Breast epithelium (tissue), 4 donors: ENCODE measurements at regions not wholly inside any gene's neighbourhood (a gene's known extent, or its start where the extent isn't known, plus 50 kb on each side); places are given as distances from the start of the nearest gene placed in this dataset.

Experiments used
- DNase-seq, 2 donors: peaks; one replicate each; pipeline ENCODE4 v3.0.0-alpha.2; 2019; ENCODE audit warnings: low spot score in 2 of 2
- H3K27ac ChIP-seq, 2 donors: fragments of 200-600 bp; sonication (generic) in 1 of 2; one replicate each; pipeline ENCODE4 v1.5.1; 2016 to 2019; ENCODE audit warnings: mild to moderate bottlenecking in 1 of 2
- H3K27me3 ChIP-seq, 2 donors: fragments of 200-600 bp; sonication (generic) in 1 of 2; one replicate each; pipeline versions ENCODE4 v1.5.1 to v1.6.0; 2017 to 2019; ENCODE audit warnings: control low read depth in 1 of 2, mild to moderate bottlenecking in 1 of 2
- H3K36me3 ChIP-seq: fragments of 200-600 bp; one replicate; pipeline ENCODE4 v1.5.1; 2019
- H3K4me1 ChIP-seq, 2 donors: fragments of 200-600 bp; sonication (generic); one replicate each; pipeline ENCODE4 v1.5.1; 2016 to 2019; ENCODE audit warnings: control low read depth in 1 of 2
- H3K4me3 ChIP-seq, 3 donors: fragments of 200-600 bp; sonication (generic); 1 replicate in 2 of 3; 2 replicates in 1 of 3; pipeline ENCODE4 v1.5.1; 2016 to 2019; ENCODE audit warnings: mild to moderate bottlenecking in 3 of 3, moderate library complexity in 2 of 3
- H3K9me3 ChIP-seq, 2 donors: fragments of 200-600 bp; sonication (generic) in 1 of 2; one replicate each; pipeline ENCODE4 v1.5.1; 2016 to 2019; ENCODE audit warnings: control low read depth in 1 of 2
- POLR2A ChIP-seq: fragments of 450-650 bp; IDR thresholded peaks from one replicate; pipeline ENCODE4 v1.6.1; 2016; ENCODE audit warnings: antibody characterized with exemption, mild to moderate bottlenecking, moderate library complexity
- POLR2AphosphoS5 ChIP-seq, 3 donors: sonication (generic); formaldehyde crosslinking; IDR thresholded peaks; one replicate each; pipeline ENCODE4 v1.6.1; 2017; ENCODE audit warnings: antibody characterized with exemption in 3 of 3
- intact Hi-C: fragments of 100-400 bp; cut with DNase I; formaldehyde crosslinking; loops from one replicate; pipeline ENCODE4 v1.15.1; 2023; ENCODE audit warnings: low total_unique reads
- TF ChIP-seq, protein P1 (sequence below), 3 donors: fragments of 450-650 bp; IDR thresholded peaks; one replicate each; pipeline ENCODE4 v1.5.1; 2016 to 2017; ENCODE audit warnings: antibody characterized with exemption in 3 of 3, mild to moderate bottlenecking in 3 of 3, moderate library complexity in 3 of 3

DNA sequence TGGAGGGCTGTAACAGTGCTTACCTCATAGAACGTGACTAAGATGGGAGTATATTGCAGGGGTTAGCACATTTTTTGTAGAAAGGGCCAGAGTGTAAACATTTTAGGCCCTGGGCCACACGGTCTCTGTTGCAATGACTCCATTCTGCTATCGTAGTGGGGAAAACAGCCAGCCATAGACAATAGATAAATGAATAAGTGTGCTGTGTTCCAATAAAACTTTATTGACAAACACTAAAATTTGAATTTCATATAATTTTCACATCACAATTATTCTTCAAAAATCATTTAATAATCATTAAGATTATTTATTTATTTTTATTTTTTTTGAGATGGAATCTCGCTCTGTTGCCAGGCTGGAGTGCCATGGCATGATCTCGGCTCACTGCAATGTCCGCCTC is 478.6 kb downstream of the SHQ1 start:
- TF ChIP-seq POLR2AphosphoS5 (IDR thresholded peaks at IDR 0.05) (no peak), POLR2A (no peak)
- TF ChIP-seq, protein P1, sequence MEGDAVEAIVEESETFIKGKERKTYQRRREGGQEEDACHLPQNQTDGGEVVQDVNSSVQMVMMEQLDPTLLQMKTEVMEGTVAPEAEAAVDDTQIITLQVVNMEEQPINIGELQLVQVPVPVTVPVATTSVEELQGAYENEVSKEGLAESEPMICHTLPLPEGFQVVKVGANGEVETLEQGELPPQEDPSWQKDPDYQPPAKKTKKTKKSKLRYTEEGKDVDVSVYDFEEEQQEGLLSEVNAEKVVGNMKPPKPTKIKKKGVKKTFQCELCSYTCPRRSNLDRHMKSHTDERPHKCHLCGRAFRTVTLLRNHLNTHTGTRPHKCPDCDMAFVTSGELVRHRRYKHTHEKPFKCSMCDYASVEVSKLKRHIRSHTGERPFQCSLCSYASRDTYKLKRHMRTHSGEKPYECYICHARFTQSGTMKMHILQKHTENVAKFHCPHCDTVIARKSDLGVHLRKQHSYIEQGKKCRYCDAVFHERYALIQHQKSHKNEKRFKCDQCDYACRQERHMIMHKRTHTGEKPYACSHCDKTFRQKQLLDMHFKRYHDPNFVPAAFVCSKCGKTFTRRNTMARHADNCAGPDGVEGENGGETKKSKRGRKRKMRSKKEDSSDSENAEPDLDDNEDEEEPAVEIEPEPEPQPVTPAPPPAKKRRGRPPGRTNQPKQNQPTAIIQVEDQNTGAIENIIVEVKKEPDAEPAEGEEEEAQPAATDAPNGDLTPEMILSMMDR (IDR thresholded peaks at IDR 0.05) = no peak
- no peak for DNase-seq
- Histone ChIP-seq H3K36me3 (no peaks in the 10 kb centered on the region), H3K4me3 (no peak overlapping the region), H3K4me1 (no peaks in the 10 kb centered on the region), H3K27ac (no peak overlapping the region), H3K27me3 (no peaks in the 10 kb centered on the region), H3K9me3 (no peaks in the 10 kb centered on the region)
- intact Hi-C loops = no loop called here

DNA sequence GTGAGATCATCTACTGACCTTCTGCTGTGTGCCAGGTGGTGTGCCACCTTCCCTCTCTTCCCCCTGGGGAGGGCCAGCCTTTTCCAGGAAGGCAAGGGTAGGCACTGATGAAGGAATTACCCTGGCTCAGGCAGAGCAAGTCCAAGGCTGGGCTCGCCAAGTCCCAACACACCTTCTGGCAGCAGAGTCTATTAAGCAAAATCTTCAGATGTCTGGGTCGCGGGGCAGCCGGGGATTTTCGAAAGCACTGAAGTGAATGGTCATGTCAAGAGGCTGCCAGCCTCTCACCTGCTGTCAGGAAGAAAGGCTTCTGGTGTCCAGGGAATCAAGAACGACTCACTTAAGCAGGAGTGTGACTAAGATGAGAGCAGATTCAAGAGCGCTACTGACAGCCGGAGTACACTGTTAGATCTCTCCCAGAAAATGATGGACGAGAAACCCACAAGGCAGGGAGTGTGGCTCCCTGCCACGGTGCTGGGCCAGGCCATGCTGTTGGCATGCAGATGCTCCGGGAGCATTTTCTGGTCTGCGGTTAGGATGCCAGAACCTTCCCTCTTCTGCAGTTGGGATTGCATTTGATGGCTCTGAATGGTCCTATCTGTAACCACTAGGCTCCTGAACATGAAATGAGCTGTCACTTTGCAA is 479.8 kb downstream of the SHQ1 start:
- TF ChIP-seq POLR2AphosphoS5 (IDR thresholded peaks at IDR 0.05) (no peak), POLR2A (no peak)
- TF ChIP-seq, protein P1 (IDR thresholded peaks at IDR 0.05) = no peak
- no peak overlapping the region for H3K4me3 ChIP-seq
- no peaks in the 10 kb centered on the region for H3K9me3 ChIP-seq
- H3K4me1 ChIP-seq = no peaks in the 10 kb centered on the region
- no peaks in the 10 kb centered on the region for H3K36me3 ChIP-seq
- DNase-seq = peak in 1 of 2 donors; percentile 43
- intact Hi-C loops = no loop called here
- H3K27me3 ChIP-seq = no peaks in the 10 kb centered on the region
- H3K27ac ChIP-seq = no peak overlapping the region

DNA sequence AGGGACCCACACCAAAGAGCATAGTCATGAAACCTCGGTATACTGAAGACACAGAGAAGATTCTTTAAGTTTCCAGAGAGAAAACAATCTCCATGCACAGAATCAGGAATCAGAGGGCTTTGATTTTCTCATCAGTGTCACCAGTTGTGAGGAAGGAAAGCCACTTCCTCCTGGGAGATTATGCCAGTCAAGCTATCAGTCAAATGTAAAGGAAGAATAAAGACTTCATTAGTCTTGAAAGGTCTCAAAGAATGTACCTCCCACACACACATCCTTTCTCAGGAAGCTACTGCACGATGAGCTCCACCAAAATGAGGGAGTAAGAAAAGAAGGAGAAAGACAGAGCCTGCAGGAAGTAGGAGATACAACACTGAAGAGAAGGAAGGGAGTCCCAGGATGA is 486.3 kb downstream of the SHQ1 start:
- intact Hi-C loops = no loop called here
- no peak for TF ChIP-seq POLR2A
- no peak for TF ChIP-seq POLR2AphosphoS5 (IDR thresholded peaks at IDR 0.05)
- TF ChIP-seq, protein P1 (IDR thresholded peaks at IDR 0.05) = no peak
- H3K4me3 ChIP-seq = no peak overlapping the region
- no peak for DNase-seq
- H3K4me1 ChIP-seq = no peaks in the 10 kb centered on the region
- H3K36me3 ChIP-seq = no peaks in the 10 kb centered on the region
- no peaks in the 10 kb centered on the region for H3K9me3 ChIP-seq
- no peak overlapping the region for H3K27ac ChIP-seq
- no peaks in the 10 kb centered on the region for H3K27me3 ChIP-seq

DNA sequence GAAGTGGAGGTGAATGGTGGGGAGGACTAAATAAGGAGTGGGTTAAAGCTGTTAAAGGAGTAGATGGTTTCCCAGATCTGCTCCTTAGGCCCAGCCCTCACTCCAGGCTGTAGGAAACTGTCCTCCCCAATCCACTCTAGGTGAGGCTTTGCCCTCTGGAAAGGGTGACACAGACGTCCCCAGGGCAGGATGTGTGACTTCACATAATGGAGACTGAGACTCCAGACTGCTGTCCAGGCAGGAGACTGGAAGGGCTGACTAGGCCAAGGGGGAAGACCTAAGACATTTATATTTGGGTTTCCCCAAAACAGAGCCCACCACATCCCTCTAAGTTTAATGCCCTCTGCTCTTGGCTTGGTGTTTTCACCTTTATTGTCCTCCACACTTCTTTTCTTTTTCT is 488.5 kb downstream of the SHQ1 start:
- intact Hi-C loops = no loop called here

DNA sequence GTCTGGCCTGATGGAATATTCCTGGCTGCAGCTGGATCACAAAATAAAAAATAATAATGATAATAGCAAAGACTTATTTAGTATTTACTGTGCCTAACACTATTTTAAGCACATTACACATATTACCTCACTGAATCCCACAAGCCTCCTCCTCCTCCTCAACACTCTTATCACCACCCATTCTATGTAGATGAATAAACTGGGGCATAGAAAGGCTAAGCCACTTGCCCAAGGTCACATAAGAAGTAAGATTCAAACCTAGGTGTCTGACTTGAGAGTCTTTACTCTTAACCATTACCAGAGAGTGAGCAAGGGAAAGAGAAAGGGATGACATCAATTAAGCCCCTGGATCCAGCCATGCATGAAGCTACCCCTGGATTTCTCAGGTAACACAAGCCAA is 493.1 kb downstream of the SHQ1 start:
- H3K36me3 ChIP-seq = no peaks in the 10 kb centered on the region
- intact Hi-C loops = no loop called here

More for the DNA sequence above, 488.5 kb downstream of the SHQ1 start:
- Histone ChIP-seq H3K9me3 (no peaks in the 10 kb centered on the region), H3K27me3 (no peaks in the 10 kb centered on the region), H3K27ac (no peak overlapping the region), H3K36me3 (no peaks in the 10 kb centered on the region), H3K4me1 (no peaks in the 10 kb centered on the region), H3K4me3 (no peak overlapping the region)
- TF ChIP-seq, protein P1 (IDR thresholded peaks at IDR 0.05) = no peak
- TF ChIP-seq POLR2AphosphoS5 (IDR thresholded peaks at IDR 0.05) (no peak), POLR2A (no peak)
- DNase-seq = no peak

More for the DNA sequence above, 493.1 kb downstream of the SHQ1 start:
- H3K27me3 ChIP-seq = no peaks in the 10 kb centered on the region
- no peak for DNase-seq
- no peaks in the 10 kb centered on the region for H3K9me3 ChIP-seq
- TF ChIP-seq, protein P1 (IDR thresholded peaks at IDR 0.05) = no peak
- TF ChIP-seq POLR2A = no peak
- TF ChIP-seq POLR2AphosphoS5 (IDR thresholded peaks at IDR 0.05) = no peak
- no peak overlapping the region for H3K4me3 ChIP-seq
- H3K4me1 ChIP-seq = no peaks in the 10 kb centered on the region
- no peak overlapping the region for H3K27ac ChIP-seq
